GM23338 (cell line): ENCODE measurements at regions not wholly inside any gene's neighbourhood (a gene's known extent, or its start where the extent isn't known, plus 50 kb on each side); places are given as distances from the start of the nearest gene placed in this dataset.

Source experiments
- CREB1 ChIP-seq: fragments of 250-450 bp; sonication (Bioruptor Pico); IDR thresholded peaks from 2 replicates; pipeline ENCODE4 v1.5.0; 2020; ENCODE audit warnings: low read depth, mild to moderate bottlenecking, moderate library complexity
- CTCF ChIP-seq, 2 experiments: fragments of 200-600 bp in 1 of 2; sonication (generic) in 1 of 2; conservative IDR thresholded peaks; 2 replicates each; pipeline versions ENCODE4 v1.5.1 to v1.6.1; 2016 to 2017; ENCODE audit warnings: antibody characterized with exemption in 2 of 2, low read depth in 2 of 2, mild to moderate bottlenecking in 2 of 2, moderate library complexity in 1 of 2
- EZH2 ChIP-seq: fragments of 200-600 bp; sonication (generic); IDR thresholded peaks from one replicate; pipeline ENCODE4 v1.8.0; 2017; ENCODE audit warnings: antibody characterized with exemption, mild to moderate bottlenecking, low read depth; ENCODE audit not compliant: unreplicated experiment
- EZH2phosphoT487 ChIP-seq: fragments of 200-600 bp; sonication (generic); IDR thresholded peaks from one replicate; pipeline ENCODE4 v1.8.1; 2018; ENCODE audit warnings: antibody characterized with exemption; ENCODE audit not compliant: unreplicated experiment
- JUNB ChIP-seq: IDR thresholded peaks from one replicate; pipeline ENCODE4 v1.6.1; 2016; ENCODE audit warnings: antibody characterized with exemption; ENCODE audit not compliant: unreplicated experiment
- POLR2AphosphoS5 ChIP-seq: IDR thresholded peaks from 2 replicates; pipeline ENCODE4 v1.6.1; 2016; ENCODE audit warnings: antibody characterized with exemption, low read depth
- REST ChIP-seq: IDR thresholded peaks from one replicate; pipeline ENCODE4 v1.6.1; 2018; ENCODE audit warnings: antibody characterized with exemption; ENCODE audit not compliant: unreplicated experiment
- STAT1 ChIP-seq: IDR thresholded peaks from one replicate; pipeline ENCODE4 v1.6.1; 2016; ENCODE audit warnings: antibody characterized with exemption; ENCODE audit not compliant: unreplicated experiment
- ZNF114 ChIP-seq: fragments of 250-450 bp; sonication (Bioruptor Pico); IDR thresholded peaks from 2 replicates; pipeline ENCODE4 v1.5.0; 2020; ENCODE audit warnings: mild to moderate bottlenecking, moderate library complexity
- ZNF331 ChIP-seq: fragments of 250-450 bp; sonication (Bioruptor Pico); IDR thresholded peaks from 2 replicates; pipeline ENCODE4 v1.5.0; 2020; ENCODE audit warnings: low read depth, mild to moderate bottlenecking, moderate library complexity

GRCh38 chr2:207289295-207290018 lies 123.7 kb upstream of the KLF7 start:
- TF ChIP-seq CTCF (conservative IDR thresholded peaks at IDR 0.05; ENCODE audit: low read depth in 2 of 2), result no peak
- TF ChIP-seq CREB1, result no peak
- no peak for TF ChIP-seq EZH2
- TF ChIP-seq JUNB, result no peak
- TF ChIP-seq EZH2phosphoT487, result no peak
- TF ChIP-seq POLR2AphosphoS5, result no peak
- TF ChIP-seq ZNF114, result no peak
- TF ChIP-seq STAT1, result no peak
- no peak for TF ChIP-seq REST
- TF ChIP-seq ZNF331, result no peak
